ENCODE measurements at regions not wholly inside any gene's neighbourhood (a gene's known extent, or its start where the extent isn't known, plus 50 kb on each side); places are given as distances from the start of the nearest gene placed in this dataset.

GRCh38 chr2:84285056-84285747 lies 173.9 kb downstream of the SUCLG1 start:
- no peaks in the 10 kb centered on the region for H3K4me1 Mint-ChIP-seq (ENCODE audit: low read depth)
- H3K4me3 Mint-ChIP-seq: no peak overlapping the region
- no peak overlapping the region for H3K27ac Mint-ChIP-seq
- no peak for DNase-seq
- intact Hi-C loops (cut with micrococcal nuclease): no loop called here
- POLR2A ChIA-PET: no interaction called here
- no peaks in the 10 kb centered on the region for H3K9me3 Mint-ChIP-seq
- CTCF ChIA-PET: interaction anchor here (0.5 kb wide), 1 partner anchor 262 kb away, joined by 4 read pairs; no protein-coding TSS in a partner anchor
- no peaks in the 10 kb centered on the region for H3K36me3 Mint-ChIP-seq
- H3K27me3 Mint-ChIP-seq: peaks cover 7% of the 10 kb centered on the region

GRCh38 chr2:84283506-84283905 lies 175.6 kb downstream of the SUCLG1 start:
- POLR2A ChIA-PET: no interaction called here
- CTCF ChIA-PET: no interaction called here
- peaks cover 10% of the 10 kb centered on the region for H3K27me3 Mint-ChIP-seq
- no peaks in the 10 kb centered on the region for H3K36me3 Mint-ChIP-seq
- H3K4me3 Mint-ChIP-seq: no peak overlapping the region
- no peak overlapping the region for H3K27ac Mint-ChIP-seq
- no peak for DNase-seq
- intact Hi-C loops (cut with micrococcal nuclease): no loop called here
- no peaks in the 10 kb centered on the region for H3K9me3 Mint-ChIP-seq
- H3K4me1 Mint-ChIP-seq (ENCODE audit: low read depth): peaks cover 1% of the 10 kb centered on the region

GRCh38 chr2:84281510-84281909 lies 177.6 kb downstream of the SUCLG1 start:
- no peak overlapping the region for H3K27ac Mint-ChIP-seq
- H3K9me3 Mint-ChIP-seq: no peaks in the 10 kb centered on the region
- ChIA-PET CTCF (no interaction called here), POLR2A (no interaction called here)
- peaks cover 7% of the 10 kb centered on the region for H3K27me3 Mint-ChIP-seq
- H3K4me3 Mint-ChIP-seq: no peak overlapping the region
- H3K4me1 Mint-ChIP-seq (ENCODE audit: low read depth): peaks cover 17% of the 10 kb centered on the region
- H3K36me3 Mint-ChIP-seq: no peaks in the 10 kb centered on the region
- no peak for DNase-seq
- intact Hi-C loops (cut with micrococcal nuclease): no loop called here

GRCh38 chr2:84280873-84281272 lies 178.2 kb downstream of the SUCLG1 start:
- Mint-ChIP-seq H3K36me3 (no peaks in the 10 kb centered on the region), H3K27ac (no peak overlapping the region), H3K27me3 (peaks cover 5% of the 10 kb centered on the region), H3K9me3 (no peaks in the 10 kb centered on the region), H3K4me1 (ENCODE audit: low read depth) (peaks cover 18% of the 10 kb centered on the region), H3K4me3 (no peak overlapping the region)
- ChIA-PET CTCF (no interaction called here), POLR2A (no interaction called here)
- no peak for DNase-seq
- intact Hi-C loops (cut with micrococcal nuclease): no loop called here

- ChIA-PET POLR2A (no interaction called here), CTCF (no interaction called here)
- Mint-ChIP-seq H3K9me3 (no peaks in the 10 kb centered on the region), H3K27ac (no peak overlapping the region), H3K4me1 (ENCODE audit: low read depth) (peaks cover 18% of the 10 kb centered on the region), H3K27me3 (peaks cover 6% of the 10 kb centered on the region), H3K36me3 (no peaks in the 10 kb centered on the region), H3K4me3 (no peak overlapping the region)
- DNase-seq: no peak
- intact Hi-C loops (cut with micrococcal nuclease): no loop called here
These were observed 180.7 kb downstream of the SUCLG1 start for GRCh38 chr2:84278386-84278785.

GRCh38 chr2:84276590-84277255 lies 182.4 kb downstream of the SUCLG1 start:
- intact Hi-C loops (cut with micrococcal nuclease): no loop called here
- Mint-ChIP-seq H3K4me1 (ENCODE audit: low read depth) (peaks cover 18% of the 10 kb centered on the region), H3K27ac (no peak overlapping the region), H3K9me3 (no peaks in the 10 kb centered on the region), H3K36me3 (no peaks in the 10 kb centered on the region), H3K27me3 (peaks cover 9% of the 10 kb centered on the region), H3K4me3 (no peak overlapping the region)
- ChIA-PET POLR2A (no interaction called here), CTCF (no interaction called here)
- DNase-seq: no peak

GRCh38 chr2:84273406-84273805 lies 185.7 kb downstream of the SUCLG1 start:
- no peaks in the 10 kb centered on the region for H3K36me3 Mint-ChIP-seq
- peaks cover 9% of the 10 kb centered on the region for H3K27me3 Mint-ChIP-seq
- no peak for DNase-seq
- peaks cover 16% of the 10 kb centered on the region for H3K4me1 Mint-ChIP-seq (ENCODE audit: low read depth)
- POLR2A ChIA-PET: no interaction called here
- H3K27ac Mint-ChIP-seq: no peak overlapping the region
- CTCF ChIA-PET: interaction anchor here (1.2 kb wide), 1 partner anchor 42 kb away, joined by 3 read pairs; no protein-coding TSS in a partner anchor
- no peaks in the 10 kb centered on the region for H3K9me3 Mint-ChIP-seq
- H3K4me3 Mint-ChIP-seq: no peak overlapping the region
- intact Hi-C loops (cut with micrococcal nuclease): no loop called here

GRCh38 chr2:84271977-84272376 lies 187.1 kb downstream of the SUCLG1 start:
- H3K36me3 Mint-ChIP-seq: no peaks in the 10 kb centered on the region
- intact Hi-C loops (cut with micrococcal nuclease): no loop called here
- DNase-seq: no peak
- H3K27me3 Mint-ChIP-seq: peaks cover 9% of the 10 kb centered on the region
- H3K4me3 Mint-ChIP-seq: no peak overlapping the region
- H3K9me3 Mint-ChIP-seq: peaks cover 2% of the 10 kb centered on the region
- CTCF ChIA-PET: interaction anchor here (1.2 kb wide), 1 partner anchor 43 kb away, joined by 3 read pairs; no protein-coding TSS in a partner anchor
- H3K27ac Mint-ChIP-seq: no peak overlapping the region
- POLR2A ChIA-PET: no interaction called here
- peaks cover 7% of the 10 kb centered on the region for H3K4me1 Mint-ChIP-seq (ENCODE audit: low read depth)

- Mint-ChIP-seq H3K27ac (no peak overlapping the region), H3K27me3 (peaks cover 13% of the 10 kb centered on the region), H3K36me3 (no peaks in the 10 kb centered on the region), H3K4me1 (ENCODE audit: low read depth) (no peaks in the 10 kb centered on the region), H3K4me3 (no peak overlapping the region), H3K9me3 (no peaks in the 10 kb centered on the region)
- intact Hi-C loops (cut with micrococcal nuclease): no loop called here
- DNase-seq: no peak
- ChIA-PET CTCF (interaction anchor here (0.6 kb wide), 1 partner anchor 235 kb away, joined by 3 read pairs; no protein-coding TSS in a partner anchor), POLR2A (no interaction called here)
These were observed 201.2 kb downstream of the SUCLG1 start for GRCh38 chr2:84257831-84258230.

GRCh38 chr2:84251651-84252302 lies 207.3 kb downstream of the SUCLG1 start:
- Mint-ChIP-seq H3K4me3 (no peak overlapping the region), H3K27me3 (peaks cover 5% of the 10 kb centered on the region), H3K4me1 (ENCODE audit: low read depth) (no peaks in the 10 kb centered on the region), H3K36me3 (no peaks in the 10 kb centered on the region), H3K9me3 (no peaks in the 10 kb centered on the region), H3K27ac (no peak overlapping the region)
- no peak for DNase-seq
- intact Hi-C loops (cut with micrococcal nuclease): no loop called here
- ChIA-PET POLR2A (no interaction called here), CTCF (interaction anchor here (0.6 kb wide), 1 partner anchor 11 kb away, joined by 3 read pairs; no protein-coding TSS in a partner anchor)

GRCh38 chr2:84249140-84249539 lies 209.9 kb downstream of the SUCLG1 start:
- intact Hi-C loops (cut with micrococcal nuclease): no loop called here
- H3K27me3 Mint-ChIP-seq: peaks cover 3% of the 10 kb centered on the region
- H3K27ac Mint-ChIP-seq: no peak overlapping the region
- POLR2A ChIA-PET: no interaction called here
- no peaks in the 10 kb centered on the region for H3K9me3 Mint-ChIP-seq
- no peaks in the 10 kb centered on the region for H3K36me3 Mint-ChIP-seq
- DNase-seq: no peak
- H3K4me1 Mint-ChIP-seq (ENCODE audit: low read depth): no peaks in the 10 kb centered on the region
- CTCF ChIA-PET: interaction anchor here (0.7 kb wide), 1 partner anchor 11 kb away, joined by 3 read pairs; no protein-coding TSS in a partner anchor
- H3K4me3 Mint-ChIP-seq: no peak overlapping the region

- H3K4me3 Mint-ChIP-seq: no peak overlapping the region
- H3K27ac Mint-ChIP-seq: no peak overlapping the region
- ChIA-PET POLR2A (no interaction called here), CTCF (no interaction called here)
- H3K36me3 Mint-ChIP-seq: no peaks in the 10 kb centered on the region
- H3K4me1 Mint-ChIP-seq (ENCODE audit: low read depth): no peaks in the 10 kb centered on the region
- DNase-seq: no peak
- no peaks in the 10 kb centered on the region for H3K9me3 Mint-ChIP-seq
- intact Hi-C loops (cut with micrococcal nuclease): no loop called here
- peaks cover 3% of the 10 kb centered on the region for H3K27me3 Mint-ChIP-seq
These were observed 211.5 kb downstream of the SUCLG1 start for GRCh38 chr2:84247532-84247931.

Measured in activated CD4-positive, alpha-beta memory T cell treated with anti-CD3 and anti-CD28 coated beads for 36 hours (primary cell).